ENCODE measurements at regions not wholly inside any gene's neighbourhood (a gene's known extent, or its start where the extent isn't known, plus 50 kb on each side); places are given as distances from the start of the nearest gene placed in this dataset.

- DNase-seq (ENCODE audit: extremely low spot score, unreplicated experiment), result no peak
- no peak for TF ChIP-seq CTCF (IDR thresholded peaks at IDR 0.05)
- H3K27me3 Mint-ChIP-seq (ENCODE audit: unreplicated experiment), result no peaks in the 10 kb centered on the region
- no peaks in the 10 kb centered on the region for H3K9me3 Mint-ChIP-seq (ENCODE audit: unreplicated experiment)
- peaks cover 28% of the 10 kb centered on the region for H3K4me1 Mint-ChIP-seq (ENCODE audit: unreplicated experiment)
- no peak overlapping the region for H3K27ac Mint-ChIP-seq (ENCODE audit: unreplicated experiment)
- no peak overlapping the region for H3K4me3 Mint-ChIP-seq (ENCODE audit: unreplicated experiment)
- H3K36me3 Mint-ChIP-seq (ENCODE audit: unreplicated experiment), result no peaks in the 10 kb centered on the region
Observed at GRCh38 chr1:170219163-170219562, 73.4 kb downstream of the NTMT2 start.

- no peak for DNase-seq (ENCODE audit: extremely low spot score, unreplicated experiment)
- Mint-ChIP-seq H3K9me3 (ENCODE audit: unreplicated experiment) (no peaks in the 10 kb centered on the region), H3K4me1 (ENCODE audit: unreplicated experiment) (peaks cover 24% of the 10 kb centered on the region), H3K27ac (ENCODE audit: unreplicated experiment) (no peak overlapping the region), H3K36me3 (ENCODE audit: unreplicated experiment) (no peaks in the 10 kb centered on the region), H3K4me3 (ENCODE audit: unreplicated experiment) (no peak overlapping the region), H3K27me3 (ENCODE audit: unreplicated experiment) (no peaks in the 10 kb centered on the region)
- TF ChIP-seq CTCF (IDR thresholded peaks at IDR 0.05), result no peak
Observed at GRCh38 chr1:170221031-170221430, 75.3 kb downstream of the NTMT2 start.

GRCh38 chr1:170221495-170221894, 75.7 kb downstream of the NTMT2 start:
- H3K9me3 Mint-ChIP-seq (ENCODE audit: unreplicated experiment), result no peaks in the 10 kb centered on the region
- H3K27me3 Mint-ChIP-seq (ENCODE audit: unreplicated experiment), result no peaks in the 10 kb centered on the region
- no peak for DNase-seq (ENCODE audit: extremely low spot score, unreplicated experiment)
- no peak for TF ChIP-seq CTCF (IDR thresholded peaks at IDR 0.05)
- no peak overlapping the region for H3K27ac Mint-ChIP-seq (ENCODE audit: unreplicated experiment)
- no peak overlapping the region for H3K4me3 Mint-ChIP-seq (ENCODE audit: unreplicated experiment)
- no peaks in the 10 kb centered on the region for H3K36me3 Mint-ChIP-seq (ENCODE audit: unreplicated experiment)
- peaks cover 28% of the 10 kb centered on the region for H3K4me1 Mint-ChIP-seq (ENCODE audit: unreplicated experiment)

GRCh38 chr1:170224469-170224868, 78.7 kb downstream of the NTMT2 start:
- Mint-ChIP-seq H3K36me3 (ENCODE audit: unreplicated experiment) (no peaks in the 10 kb centered on the region), H3K9me3 (ENCODE audit: unreplicated experiment) (no peaks in the 10 kb centered on the region), H3K27ac (ENCODE audit: unreplicated experiment) (no peak overlapping the region), H3K4me3 (ENCODE audit: unreplicated experiment) (no peak overlapping the region), H3K27me3 (ENCODE audit: unreplicated experiment) (no peaks in the 10 kb centered on the region), H3K4me1 (ENCODE audit: unreplicated experiment) (peaks cover 34% of the 10 kb centered on the region)
- DNase-seq (ENCODE audit: extremely low spot score, unreplicated experiment), result no peak
- no peak for TF ChIP-seq CTCF (IDR thresholded peaks at IDR 0.05)

- TF ChIP-seq CTCF (IDR thresholded peaks at IDR 0.05), result no peak
- no peak for DNase-seq (ENCODE audit: extremely low spot score, unreplicated experiment)
- Mint-ChIP-seq H3K4me1 (ENCODE audit: unreplicated experiment) (peaks cover 26% of the 10 kb centered on the region), H3K4me3 (ENCODE audit: unreplicated experiment) (no peak overlapping the region), H3K36me3 (ENCODE audit: unreplicated experiment) (no peaks in the 10 kb centered on the region), H3K27me3 (ENCODE audit: unreplicated experiment) (no peaks in the 10 kb centered on the region), H3K27ac (ENCODE audit: unreplicated experiment) (peak overlapping the region; percentile 60), H3K9me3 (ENCODE audit: unreplicated experiment) (no peaks in the 10 kb centered on the region)
Observed at GRCh38 chr1:170225781-170226530, 80.2 kb downstream of the NTMT2 start.

All from osteocyte (in vitro differentiated cells).